SH-SY5Y (cell line): ENCODE measurements at regions not wholly inside any gene's neighbourhood (a gene's known extent, or its start where the extent isn't known, plus 50 kb on each side); places are given as distances from the start of the nearest gene placed in this dataset.

Source experiments
- GATA2 ChIP-seq: IDR thresholded peaks from 2 replicates; pipeline ENCODE4 v1.6.1; 2011; ENCODE audit warnings: mild to moderate bottlenecking, low read depth, low read length
- GATA3 ChIP-seq: IDR thresholded peaks from 2 replicates; pipeline ENCODE4 v1.6.1; 2011; ENCODE audit warnings: low read depth, mild to moderate bottlenecking, low read length, moderate library complexity

- TF ChIP-seq GATA2 (no peak), GATA3 (no peak)
These were observed 329.7 kb upstream of the MEIS1 start for GRCh38 chr2:66105066-66105753.
